PFSK-1 (cell line): ENCODE measurements at regions not wholly inside any gene's neighbourhood (a gene's known extent, or its start where the extent isn't known, plus 50 kb on each side); places are given as distances from the start of the nearest gene placed in this dataset.

Experiments
- FOXP2 ChIP-seq: optimal IDR thresholded peaks from 2 replicates; pipeline ENCODE3; 2011; ENCODE audit warnings: borderline replicate concordance, control low read depth, inconsistent platforms; ENCODE audit not compliant: insufficient read depth; ENCODE audit errors: extremely low read length, extremely low read depth
- POLR2AphosphoS5 ChIP-seq: IDR thresholded peaks from 2 replicates; pipeline ENCODE4 v1.6.1; 2012; ENCODE audit warnings: low read depth, mild to moderate bottlenecking, control low read depth, low read length, moderate library complexity
- REST ChIP-seq, 2 experiments: IDR thresholded peaks; 2 replicates each; pipeline versions ENCODE4 v1.6.1 to v1.8.0; 2011 to 2012; ENCODE audit warnings: low read depth in 2 of 2, low read length in 2 of 2, control low read depth in 1 of 2, inconsistent platforms in 1 of 2, mild to moderate bottlenecking in 1 of 2, moderate library complexity in 1 of 2; ENCODE audit not compliant: insufficient read depth in 1 of 2
- TAF1 ChIP-seq: IDR thresholded peaks from 2 replicates; pipeline ENCODE4 v1.6.1; 2012; ENCODE audit warnings: low read length, control low read depth, borderline replicate concordance; ENCODE audit not compliant: insufficient read depth

GRCh38 chr11:70558681-70559080 lies 160.4 kb downstream of the CTTN start:
- TF ChIP-seq REST (IDR thresholded peaks at IDR 0.05; ENCODE audit: insufficient read depth in 1 of 2, low read depth in 2 of 2, low read length in 2 of 2) (no peak), POLR2AphosphoS5 (no peak), TAF1 (no peak), FOXP2 (no peak)
